Hepatocyte (in vitro differentiated cells): ENCODE measurements at regions not wholly inside any gene's neighbourhood (a gene's known extent, or its start where the extent isn't known, plus 50 kb on each side); places are given as distances from the start of the nearest gene placed in this dataset.

Experiments used
- DNase-seq: peaks from one replicate; pipeline ENCODE4 v3.0.0-alpha.2; 2016; ENCODE audit warnings: low spot score
- H2AFZ ChIP-seq: fragments of 200-600 bp; sonication (generic); 2 replicates; pipeline ENCODE4 v1.6.0; 2016; ENCODE audit warnings: antibody characterized with exemption, mild to moderate bottlenecking
- H3K27ac ChIP-seq: fragments of 200-600 bp; sonication (generic); 2 replicates; pipeline ENCODE4 v1.5.1; 2016; ENCODE audit warnings: mild to moderate bottlenecking
- H3K27me3 ChIP-seq: fragments of 200-600 bp; sonication (generic); 2 replicates; pipeline ENCODE4 v1.6.1; 2016
- H3K36me3 ChIP-seq: fragments of 200-600 bp; sonication (generic); replicated peaks from 2 replicates; pipeline ENCODE4 v1.5.1; 2016; ENCODE audit warnings: low read depth; ENCODE audit not compliant: insufficient read depth
- H3K4me1 ChIP-seq: fragments of 200-600 bp; sonication (generic); 2 replicates; pipeline ENCODE4 v1.5.1; 2016; ENCODE audit warnings: mild to moderate bottlenecking, moderate library complexity; ENCODE audit not compliant: insufficient read depth
- H3K4me2 ChIP-seq: fragments of 200-600 bp; sonication (generic); 2 replicates; pipeline ENCODE4 v1.6.0; 2016
- H3K4me3 ChIP-seq: fragments of 200-600 bp; sonication (generic); 2 replicates; pipeline ENCODE4 v1.5.1; 2016; ENCODE audit warnings: mild to moderate bottlenecking
- H3K79me2 ChIP-seq: fragments of 200-600 bp; sonication (generic); 2 replicates; pipeline ENCODE4 v1.6.0; 2017; ENCODE audit warnings: mild to moderate bottlenecking
- H3K9me2 ChIP-seq: fragments of 200-600 bp; sonication (generic); replicated peaks from 2 replicates; pipeline ENCODE4 v1.6.0; 2017; ENCODE audit warnings: mild to moderate bottlenecking; ENCODE audit not compliant: insufficient read depth
- H3K9me3 ChIP-seq: fragments of 200-600 bp; sonication (generic); 2 replicates; pipeline ENCODE4 v1.5.1; 2016; ENCODE audit warnings: low read depth, mild to moderate bottlenecking
- H4K20me1 ChIP-seq: fragments of 200-600 bp; sonication (generic); 2 replicates; pipeline ENCODE4 v1.6.0; 2016; ENCODE audit warnings: mild to moderate bottlenecking; ENCODE audit not compliant: insufficient read depth, poor library complexity, severe bottlenecking
- EZH2 ChIP-seq: fragments of 200-600 bp; sonication (generic); IDR thresholded peaks from 2 replicates; pipeline ENCODE4 v1.6.1; 2016; ENCODE audit warnings: antibody characterized with exemption, mild to moderate bottlenecking, borderline replicate concordance
- EZH2phosphoT487 ChIP-seq: fragments of 200-600 bp; sonication (generic); IDR thresholded peaks from one replicate; pipeline ENCODE4 v1.6.1; 2018; ENCODE audit warnings: antibody characterized with exemption, mild to moderate bottlenecking, low read depth, moderate library complexity; ENCODE audit not compliant: unreplicated experiment, severe bottlenecking
- WGBS: methylation state at CpG from one replicate; pipeline ENCODE4 v1.1.6; 2016; ENCODE audit warnings: low lambda C conversion rate; ENCODE audit errors: missing lambda C conversion rate; 5-methylcytosine and 5-hydroxymethylcytosine counted together
- TF ChIP-seq, protein P1 (sequence below): fragments of 200-600 bp; sonication (generic); IDR thresholded peaks from 2 replicates; pipeline ENCODE4 v1.5.1; 2016; ENCODE audit warnings: antibody characterized with exemption, mild to moderate bottlenecking; ENCODE audit not compliant: poor library complexity

DNA sequence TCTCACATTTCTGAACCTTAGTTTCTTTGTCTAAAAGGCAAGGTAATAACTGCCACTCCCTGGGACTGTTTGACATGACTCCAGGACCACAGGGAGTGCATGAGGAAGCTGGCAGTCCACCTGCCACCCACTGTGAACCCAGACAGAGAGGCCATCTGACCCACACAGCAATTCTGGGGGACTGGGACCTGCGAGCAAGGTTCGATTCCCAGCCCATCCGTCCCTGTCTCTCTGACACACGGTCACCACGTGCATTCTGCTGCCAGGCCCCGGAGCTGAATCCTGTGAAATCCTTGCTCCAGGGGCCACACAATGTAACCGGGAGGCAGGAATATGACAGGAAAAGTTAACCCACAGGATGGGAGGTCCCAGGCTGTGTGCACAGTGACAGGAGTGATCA lies 218.8 kb upstream of the FOXF1 start:
- no peak overlapping the region for H3K27ac ChIP-seq
- no peaks in the 10 kb centered on the region for H4K20me1 ChIP-seq
- no peak overlapping the region for H3K4me2 ChIP-seq
- no peak overlapping the region for H3K4me3 ChIP-seq
- no peaks in the 10 kb centered on the region for H3K9me2 ChIP-seq
- peaks cover 76% of the 10 kb centered on the region for H3K27me3 ChIP-seq
- TF ChIP-seq EZH2phosphoT487 (no peak), EZH2 (no peak)
- TF ChIP-seq, protein P1, sequence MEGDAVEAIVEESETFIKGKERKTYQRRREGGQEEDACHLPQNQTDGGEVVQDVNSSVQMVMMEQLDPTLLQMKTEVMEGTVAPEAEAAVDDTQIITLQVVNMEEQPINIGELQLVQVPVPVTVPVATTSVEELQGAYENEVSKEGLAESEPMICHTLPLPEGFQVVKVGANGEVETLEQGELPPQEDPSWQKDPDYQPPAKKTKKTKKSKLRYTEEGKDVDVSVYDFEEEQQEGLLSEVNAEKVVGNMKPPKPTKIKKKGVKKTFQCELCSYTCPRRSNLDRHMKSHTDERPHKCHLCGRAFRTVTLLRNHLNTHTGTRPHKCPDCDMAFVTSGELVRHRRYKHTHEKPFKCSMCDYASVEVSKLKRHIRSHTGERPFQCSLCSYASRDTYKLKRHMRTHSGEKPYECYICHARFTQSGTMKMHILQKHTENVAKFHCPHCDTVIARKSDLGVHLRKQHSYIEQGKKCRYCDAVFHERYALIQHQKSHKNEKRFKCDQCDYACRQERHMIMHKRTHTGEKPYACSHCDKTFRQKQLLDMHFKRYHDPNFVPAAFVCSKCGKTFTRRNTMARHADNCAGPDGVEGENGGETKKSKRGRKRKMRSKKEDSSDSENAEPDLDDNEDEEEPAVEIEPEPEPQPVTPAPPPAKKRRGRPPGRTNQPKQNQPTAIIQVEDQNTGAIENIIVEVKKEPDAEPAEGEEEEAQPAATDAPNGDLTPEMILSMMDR: no peak
- no peaks in the 10 kb centered on the region for H3K9me3 ChIP-seq
- no peak for DNase-seq
- 88% methylated on average over 7 of the region's 7 CpGs for WGBS
- no peak overlapping the region for H2AFZ ChIP-seq
- H3K36me3 ChIP-seq: no peaks in the 10 kb centered on the region
- H3K4me1 ChIP-seq: peaks cover 27% of the 10 kb centered on the region
- peaks cover 3% of the 10 kb centered on the region for H3K79me2 ChIP-seq

DNA sequence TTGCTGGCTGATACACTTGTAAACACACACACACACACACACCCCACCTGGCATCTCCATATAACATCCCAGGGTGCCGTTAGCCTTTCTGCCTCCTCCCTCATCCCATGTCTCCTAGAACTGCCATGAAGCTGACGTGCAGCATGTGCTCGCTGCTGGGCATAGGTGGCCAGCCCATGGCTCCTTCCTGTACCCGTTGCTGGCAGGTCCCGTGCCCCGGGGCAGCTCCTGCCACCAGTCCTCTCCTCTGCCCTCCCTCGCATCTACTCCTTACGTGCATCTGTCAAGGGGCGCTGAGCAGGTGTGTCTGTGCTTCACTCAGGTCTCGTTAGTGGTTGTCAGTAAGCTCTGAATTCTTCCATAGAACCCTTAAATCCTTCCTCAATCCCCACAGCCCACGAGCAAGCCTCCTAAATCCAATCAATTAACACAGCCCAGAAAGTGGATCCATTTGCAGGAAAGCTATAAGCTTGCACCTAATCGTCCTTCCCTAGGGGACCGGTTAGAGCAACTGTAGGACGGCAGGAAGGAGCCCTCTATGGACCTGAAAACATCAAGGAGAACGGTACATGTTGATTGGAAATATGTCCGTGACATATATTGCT lies 218.1 kb upstream of the FOXF1 start:
- H3K36me3 ChIP-seq: no peaks in the 10 kb centered on the region
- 83% methylated on average over 16 of the region's 16 CpGs for WGBS
- no peak overlapping the region for H3K4me2 ChIP-seq
- peaks cover 19% of the 10 kb centered on the region for H3K4me1 ChIP-seq
- DNase-seq: no peak
- no peaks in the 10 kb centered on the region for H3K9me2 ChIP-seq
- no peak overlapping the region for H2AFZ ChIP-seq
- H4K20me1 ChIP-seq: no peaks in the 10 kb centered on the region
- no peak overlapping the region for H3K4me3 ChIP-seq
- peaks cover 3% of the 10 kb centered on the region for H3K79me2 ChIP-seq
- H3K9me3 ChIP-seq: no peaks in the 10 kb centered on the region
- no peak for TF ChIP-seq EZH2phosphoT487
- TF ChIP-seq EZH2: no peak
- H3K27ac ChIP-seq: no peak overlapping the region
- H3K27me3 ChIP-seq: peaks cover 69% of the 10 kb centered on the region

DNA sequence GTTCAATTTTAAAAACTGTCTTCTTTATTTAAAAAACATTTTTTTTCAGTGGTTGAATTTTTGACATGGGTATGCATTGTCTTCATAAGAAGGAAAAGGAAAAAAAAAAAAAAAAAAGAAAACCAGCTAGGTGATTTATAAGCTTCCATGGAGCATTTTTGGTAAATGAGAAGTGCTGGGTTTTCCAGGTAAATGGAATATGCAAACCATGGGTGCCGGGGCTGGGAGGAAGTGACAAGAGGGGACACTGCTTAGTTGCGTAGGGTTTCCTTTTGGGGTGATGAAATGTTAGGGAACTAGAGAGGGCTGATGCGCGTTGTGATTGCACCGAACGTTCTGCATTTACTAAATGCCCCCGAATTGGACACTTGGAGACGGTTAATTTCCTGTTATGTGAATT lies 217.4 kb upstream of the FOXF1 start:
- Histone ChIP-seq H3K4me2 (no peak overlapping the region), H3K27ac (no peak overlapping the region), H3K36me3 (no peaks in the 10 kb centered on the region), H2AFZ (no peak overlapping the region), H3K79me2 (peaks cover 3% of the 10 kb centered on the region), H3K27me3 (peaks cover 66% of the 10 kb centered on the region), H3K9me2 (no peaks in the 10 kb centered on the region), H3K4me3 (no peak overlapping the region), H4K20me1 (no peaks in the 10 kb centered on the region), H3K9me3 (no peaks in the 10 kb centered on the region), H3K4me1 (peaks cover 25% of the 10 kb centered on the region)
- TF ChIP-seq EZH2: no peak
- TF ChIP-seq EZH2phosphoT487: no peak
- TF ChIP-seq, protein P1: no peak
- no peak for DNase-seq
- 84% methylated on average over 8 of the region's 8 CpGs for WGBS

DNA sequence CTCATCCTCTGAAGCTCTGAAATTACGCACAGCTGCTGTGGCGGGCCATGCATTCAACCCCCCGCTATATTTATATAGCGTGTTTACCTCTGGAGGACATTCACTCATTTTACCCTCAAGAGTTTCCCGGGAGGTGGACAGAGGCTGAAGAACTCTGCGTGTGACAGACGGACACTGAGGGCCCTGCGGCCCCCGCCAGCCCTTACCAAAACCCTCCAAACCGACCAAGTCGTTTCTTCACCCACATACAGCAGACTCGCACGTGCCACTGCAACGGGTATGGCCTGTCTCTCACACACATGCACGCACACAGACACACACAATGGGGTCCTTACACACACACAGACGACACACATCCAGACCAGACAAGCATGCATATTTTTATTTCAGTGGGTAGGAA lies 216.4 kb upstream of the FOXF1 start:
- peaks cover 31% of the 10 kb centered on the region for H3K4me1 ChIP-seq
- H3K9me2 ChIP-seq: no peaks in the 10 kb centered on the region
- H3K27me3 ChIP-seq: peaks cover 56% of the 10 kb centered on the region
- no peaks in the 10 kb centered on the region for H4K20me1 ChIP-seq
- TF ChIP-seq, protein P1: no peak
- TF ChIP-seq EZH2: no peak
- H2AFZ ChIP-seq: no peak overlapping the region
- no peaks in the 10 kb centered on the region for H3K36me3 ChIP-seq
- H3K79me2 ChIP-seq: peaks cover 3% of the 10 kb centered on the region
- DNase-seq: no peak
- peak overlapping the region; percentile 91 for H3K27ac ChIP-seq
- H3K4me3 ChIP-seq: no peak overlapping the region
- H3K9me3 ChIP-seq: no peaks in the 10 kb centered on the region
- H3K4me2 ChIP-seq: peak overlapping the region; percentile 47
- WGBS: 77% methylated on average over 16 of the region's 16 CpGs
